ENCODE measurements at regions not wholly inside any gene's neighbourhood (a gene's known extent, or its start where the extent isn't known, plus 50 kb on each side); places are given as distances from the start of the nearest gene placed in this dataset.

DNA sequence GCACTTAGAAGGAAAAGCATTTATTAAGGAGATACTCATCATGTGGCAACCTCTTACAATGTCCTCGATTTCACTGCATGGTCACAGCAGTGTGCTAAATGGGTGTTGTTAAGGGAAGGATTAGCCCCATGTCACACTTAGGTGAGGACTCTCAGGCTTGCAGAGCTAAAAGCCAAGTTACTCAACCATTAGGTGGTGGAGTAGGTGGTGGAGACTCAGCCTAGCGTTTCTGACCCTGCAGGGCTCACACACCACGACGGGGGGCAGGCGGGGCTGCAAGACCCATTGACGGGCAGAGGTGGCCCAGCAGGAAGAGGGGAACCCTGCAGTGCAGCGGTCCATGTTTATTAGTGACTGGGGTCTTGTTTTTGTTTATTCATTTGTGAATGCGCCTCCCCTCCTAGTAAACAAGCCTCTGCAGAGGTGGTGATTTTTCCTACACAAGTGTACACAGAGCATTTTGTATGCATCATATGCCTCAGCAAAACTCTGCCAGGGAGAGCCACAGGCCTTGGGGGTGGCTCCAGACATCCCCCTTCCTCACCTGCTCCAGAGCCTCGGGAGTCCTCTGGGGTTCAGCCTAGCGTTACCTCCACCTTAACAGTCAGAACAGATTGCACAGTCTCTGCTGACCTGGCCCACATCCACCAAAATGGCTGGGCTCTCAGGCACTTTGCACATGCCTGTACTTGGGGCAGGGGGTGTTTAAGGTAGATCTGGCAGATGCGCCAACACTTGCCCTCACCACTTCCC lies 216.7 kb downstream of the C16orf95 start:
- no peaks in the 10 kb centered on the region for H3K36me3 ChIP-seq (ENCODE audit: control insufficient read depth, insufficient read depth, low read length)
- no peak overlapping the region for H3K4me3 ChIP-seq (replicated peaks in 1 of 4; ENCODE audit: control extremely low read depth in 1 of 4, insufficient read depth in 1 of 4, low read depth in 3 of 4, low read length in 4 of 4)
- H3K9ac ChIP-seq (ENCODE audit: insufficient read depth, low read length) = no peak overlapping the region
- TF ChIP-seq, protein P1, sequence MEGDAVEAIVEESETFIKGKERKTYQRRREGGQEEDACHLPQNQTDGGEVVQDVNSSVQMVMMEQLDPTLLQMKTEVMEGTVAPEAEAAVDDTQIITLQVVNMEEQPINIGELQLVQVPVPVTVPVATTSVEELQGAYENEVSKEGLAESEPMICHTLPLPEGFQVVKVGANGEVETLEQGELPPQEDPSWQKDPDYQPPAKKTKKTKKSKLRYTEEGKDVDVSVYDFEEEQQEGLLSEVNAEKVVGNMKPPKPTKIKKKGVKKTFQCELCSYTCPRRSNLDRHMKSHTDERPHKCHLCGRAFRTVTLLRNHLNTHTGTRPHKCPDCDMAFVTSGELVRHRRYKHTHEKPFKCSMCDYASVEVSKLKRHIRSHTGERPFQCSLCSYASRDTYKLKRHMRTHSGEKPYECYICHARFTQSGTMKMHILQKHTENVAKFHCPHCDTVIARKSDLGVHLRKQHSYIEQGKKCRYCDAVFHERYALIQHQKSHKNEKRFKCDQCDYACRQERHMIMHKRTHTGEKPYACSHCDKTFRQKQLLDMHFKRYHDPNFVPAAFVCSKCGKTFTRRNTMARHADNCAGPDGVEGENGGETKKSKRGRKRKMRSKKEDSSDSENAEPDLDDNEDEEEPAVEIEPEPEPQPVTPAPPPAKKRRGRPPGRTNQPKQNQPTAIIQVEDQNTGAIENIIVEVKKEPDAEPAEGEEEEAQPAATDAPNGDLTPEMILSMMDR (conservative IDR thresholded peaks at IDR 0.05 in 1 of 2, IDR thresholded peaks at IDR 0.05 in 1 of 2; ENCODE audit: low read depth in 1 of 2, low read length in 2 of 2) = no peak
- TF ChIP-seq EZH2 (IDR thresholded peaks at IDR 0.05; ENCODE audit: low read length, missing control alignments) = no peak
- no peak overlapping the region for H3K27ac ChIP-seq (ENCODE audit: insufficient read depth, low read length)
- no peaks in the 10 kb centered on the region for H3K9me3 ChIP-seq (ENCODE audit: control insufficient read depth, insufficient read depth, low read depth, low read length)
- H3K27me3 ChIP-seq (ENCODE audit: control insufficient read depth, insufficient read depth, low read length) = peaks cover 6% of the 10 kb centered on the region
- no peak overlapping the region for H2AFZ ChIP-seq (ENCODE audit: low read length)
- H3K79me2 ChIP-seq (ENCODE audit: control insufficient read depth, insufficient read depth, low read length) = no peaks in the 10 kb centered on the region
- no peak overlapping the region for H3K4me2 ChIP-seq (ENCODE audit: extremely low read depth, insufficient read depth, low read length)
- H4K20me1 ChIP-seq (ENCODE audit: control insufficient read depth, extremely low read depth, insufficient read depth, low read length) = no peaks in the 10 kb centered on the region
- DNase-seq (ENCODE audit: low read depth in 2 of 2) = no peak
- peaks cover 2% of the 10 kb centered on the region for H3K4me1 ChIP-seq (ENCODE audit: control insufficient read depth, extremely low read depth, insufficient read depth, low read length)

DNA sequence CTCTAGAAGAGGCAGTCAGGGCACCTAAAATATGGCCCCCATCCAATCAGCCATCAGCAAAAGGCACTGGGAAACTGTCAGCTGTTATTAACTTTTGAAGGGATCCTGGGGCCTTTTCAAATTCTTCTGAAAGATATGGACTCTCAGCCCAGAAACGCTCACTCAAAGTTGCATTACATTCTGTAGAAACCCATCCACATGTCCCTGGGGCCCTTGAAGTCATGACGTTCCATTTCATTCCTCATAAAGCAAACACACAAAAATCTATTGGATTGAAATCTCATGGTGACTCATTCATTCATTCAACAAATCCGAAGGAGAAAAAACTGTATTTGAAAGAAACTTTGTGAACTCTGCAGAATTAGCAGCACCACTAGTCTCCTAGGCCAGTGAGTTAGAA lies 215.3 kb downstream of the C16orf95 start:
- no peak overlapping the region for H3K4me3 ChIP-seq (replicated peaks in 1 of 4; ENCODE audit: control extremely low read depth in 1 of 4, insufficient read depth in 1 of 4, low read depth in 3 of 4, low read length in 4 of 4)
- peaks cover 5% of the 10 kb centered on the region for H3K27me3 ChIP-seq (ENCODE audit: control insufficient read depth, insufficient read depth, low read length)
- H4K20me1 ChIP-seq (ENCODE audit: control insufficient read depth, extremely low read depth, insufficient read depth, low read length) = no peaks in the 10 kb centered on the region
- H3K9me3 ChIP-seq (ENCODE audit: control insufficient read depth, insufficient read depth, low read depth, low read length) = no peaks in the 10 kb centered on the region
- H3K9ac ChIP-seq (ENCODE audit: insufficient read depth, low read length) = no peak overlapping the region
- no peak overlapping the region for H2AFZ ChIP-seq (ENCODE audit: low read length)
- H3K4me1 ChIP-seq (ENCODE audit: control insufficient read depth, extremely low read depth, insufficient read depth, low read length) = peaks cover 2% of the 10 kb centered on the region
- peak; percentile 65 to 75 for DNase-seq (ENCODE audit: low read depth in 2 of 2)
- H3K36me3 ChIP-seq (ENCODE audit: control insufficient read depth, insufficient read depth, low read length) = no peaks in the 10 kb centered on the region
- TF ChIP-seq EZH2 (IDR thresholded peaks at IDR 0.05; ENCODE audit: low read length, missing control alignments) = no peak
- TF ChIP-seq, protein P1 (conservative IDR thresholded peaks at IDR 0.05 in 1 of 2, IDR thresholded peaks at IDR 0.05 in 1 of 2; ENCODE audit: low read depth in 1 of 2, low read length in 2 of 2) = no peak
- H3K4me2 ChIP-seq (ENCODE audit: extremely low read depth, insufficient read depth, low read length) = no peak overlapping the region
- H3K27ac ChIP-seq (ENCODE audit: insufficient read depth, low read length) = no peak overlapping the region
- H3K79me2 ChIP-seq (ENCODE audit: control insufficient read depth, insufficient read depth, low read length) = no peaks in the 10 kb centered on the region

DNA sequence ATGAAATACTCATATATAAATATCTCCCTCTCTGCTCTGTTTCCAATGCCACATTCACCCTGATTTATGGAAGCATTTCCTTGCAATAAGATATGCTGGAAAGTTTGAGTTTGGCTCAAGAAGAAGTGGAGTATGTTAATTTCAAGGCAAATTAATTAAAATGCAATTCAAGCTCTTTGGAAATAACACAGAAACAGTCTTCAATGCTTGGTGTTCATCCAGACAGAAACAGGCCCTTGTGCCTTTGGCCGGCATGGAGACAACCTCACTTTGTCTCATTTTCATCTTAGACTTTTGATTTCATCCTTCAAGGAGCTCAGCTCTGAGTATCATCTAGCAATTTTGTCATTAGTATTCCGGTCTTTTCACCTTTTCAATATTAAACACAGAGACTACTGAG lies 210.0 kb downstream of the C16orf95 start:
- Histone ChIP-seq H3K27ac (ENCODE audit: insufficient read depth, low read length) (no peak overlapping the region), H3K79me2 (ENCODE audit: control insufficient read depth, insufficient read depth, low read length) (no peaks in the 10 kb centered on the region), H3K4me1 (ENCODE audit: control insufficient read depth, extremely low read depth, insufficient read depth, low read length) (peaks cover 1% of the 10 kb centered on the region), H3K4me2 (ENCODE audit: extremely low read depth, insufficient read depth, low read length) (no peak overlapping the region), H3K9ac (ENCODE audit: insufficient read depth, low read length) (no peak overlapping the region), H3K27me3 (ENCODE audit: control insufficient read depth, insufficient read depth, low read length) (peaks cover 8% of the 10 kb centered on the region), H3K4me3 (replicated peaks in 1 of 4; ENCODE audit: control extremely low read depth in 1 of 4, insufficient read depth in 1 of 4, low read depth in 3 of 4, low read length in 4 of 4) (no peak overlapping the region), H4K20me1 (ENCODE audit: control insufficient read depth, extremely low read depth, insufficient read depth, low read length) (no peaks in the 10 kb centered on the region), H3K36me3 (ENCODE audit: control insufficient read depth, insufficient read depth, low read length) (no peaks in the 10 kb centered on the region), H2AFZ (ENCODE audit: low read length) (no peak overlapping the region), H3K9me3 (ENCODE audit: control insufficient read depth, insufficient read depth, low read depth, low read length) (no peaks in the 10 kb centered on the region)
- no peak for DNase-seq (ENCODE audit: low read depth in 2 of 2)
- TF ChIP-seq, protein P1 (conservative IDR thresholded peaks at IDR 0.05 in 1 of 2, IDR thresholded peaks at IDR 0.05 in 1 of 2; ENCODE audit: low read depth in 1 of 2, low read length in 2 of 2) = no peak
- no peak for TF ChIP-seq EZH2 (IDR thresholded peaks at IDR 0.05; ENCODE audit: low read length, missing control alignments)
